Esophagus muscularis mucosa (tissue), 3 donors: ENCODE measurements at regions not wholly inside any gene's neighbourhood (a gene's known extent, or its start where the extent isn't known, plus 50 kb on each side); places are given as distances from the start of the nearest gene placed in this dataset.

Experiments
- POLR2A ChIP-seq: fragments of 450-650 bp; IDR thresholded peaks from one replicate; pipeline ENCODE4 v1.6.1; 2017; ENCODE audit warnings: antibody characterized with exemption, moderate library complexity, mild to moderate bottlenecking, low read depth
- TF ChIP-seq, protein P1 (sequence below), 3 experiments: fragments of 200-600 bp in 2 of 3; fragments of 450-650 bp in 1 of 3; sonication (generic) in 2 of 3; IDR thresholded peaks; one replicate each; pipeline ENCODE4 v1.5.1; 2017 to 2019; ENCODE audit warnings: antibody characterized with exemption in 3 of 3, mild to moderate bottlenecking in 2 of 3, moderate library complexity in 1 of 3

DNA sequence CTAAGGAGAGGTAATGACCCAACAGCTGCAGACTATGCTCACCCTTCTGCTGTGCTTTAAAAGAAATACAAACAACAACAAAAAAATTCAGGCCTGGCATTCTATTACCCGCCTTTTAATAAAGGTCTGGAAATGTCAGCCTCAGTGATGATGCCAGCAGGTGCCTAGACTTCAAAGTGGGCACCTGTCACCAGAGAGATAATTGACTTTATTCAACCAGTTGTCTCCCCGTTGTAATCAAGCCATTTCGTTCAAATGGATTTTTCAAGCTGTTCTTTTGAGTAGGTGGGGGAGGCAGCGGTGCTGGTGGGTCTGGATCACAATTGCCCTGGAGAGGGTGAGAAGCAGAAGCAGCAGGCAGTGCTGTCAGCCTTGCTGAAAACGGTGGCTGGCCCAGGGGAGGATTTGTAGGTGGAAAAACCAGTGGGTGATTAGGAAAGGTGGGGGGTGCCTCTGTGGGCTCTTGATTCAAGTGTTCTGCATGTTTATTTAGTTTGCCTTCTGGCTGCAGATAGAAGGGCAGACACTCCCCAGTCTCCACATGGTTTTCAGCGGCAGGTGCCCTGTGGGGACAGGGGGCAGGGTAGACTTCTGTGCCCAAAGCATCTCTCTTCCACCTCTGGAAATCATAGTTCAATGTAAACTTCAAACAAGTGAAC is 300.2 kb upstream of the SLCO3A1 start:
- TF ChIP-seq, protein P1, sequence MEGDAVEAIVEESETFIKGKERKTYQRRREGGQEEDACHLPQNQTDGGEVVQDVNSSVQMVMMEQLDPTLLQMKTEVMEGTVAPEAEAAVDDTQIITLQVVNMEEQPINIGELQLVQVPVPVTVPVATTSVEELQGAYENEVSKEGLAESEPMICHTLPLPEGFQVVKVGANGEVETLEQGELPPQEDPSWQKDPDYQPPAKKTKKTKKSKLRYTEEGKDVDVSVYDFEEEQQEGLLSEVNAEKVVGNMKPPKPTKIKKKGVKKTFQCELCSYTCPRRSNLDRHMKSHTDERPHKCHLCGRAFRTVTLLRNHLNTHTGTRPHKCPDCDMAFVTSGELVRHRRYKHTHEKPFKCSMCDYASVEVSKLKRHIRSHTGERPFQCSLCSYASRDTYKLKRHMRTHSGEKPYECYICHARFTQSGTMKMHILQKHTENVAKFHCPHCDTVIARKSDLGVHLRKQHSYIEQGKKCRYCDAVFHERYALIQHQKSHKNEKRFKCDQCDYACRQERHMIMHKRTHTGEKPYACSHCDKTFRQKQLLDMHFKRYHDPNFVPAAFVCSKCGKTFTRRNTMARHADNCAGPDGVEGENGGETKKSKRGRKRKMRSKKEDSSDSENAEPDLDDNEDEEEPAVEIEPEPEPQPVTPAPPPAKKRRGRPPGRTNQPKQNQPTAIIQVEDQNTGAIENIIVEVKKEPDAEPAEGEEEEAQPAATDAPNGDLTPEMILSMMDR (IDR thresholded peaks at IDR 0.05): no peak
- TF ChIP-seq POLR2A: no peak
